ENCODE measurements at regions not wholly inside any gene's neighbourhood (a gene's known extent, or its start where the extent isn't known, plus 50 kb on each side); places are given as distances from the start of the nearest gene placed in this dataset.
"Not testable (repeated sequence)": the region's sequence is repeated elsewhere in the genome, so short reads cannot be mapped to it uniquely, and the experiment has no call there.

GRCh38 chr11:57871231-57871630, 109.6 kb downstream of the CTNND1 start:
- no peak for DNase-seq (ENCODE audit: low spot score)

GRCh38 chr11:57873196-57873911, 111.8 kb downstream of the CTNND1 start:
- no peak for DNase-seq (ENCODE audit: low spot score)

- no peak for DNase-seq (ENCODE audit: low spot score)
Measured at GRCh38 chr11:57874981-57875380, 113.4 kb downstream of the CTNND1 start.

GRCh38 chr11:57881647-57882046, 120.0 kb downstream of the CTNND1 start:
- DNase-seq (ENCODE audit: low spot score): no peak

- DNase-seq (ENCODE audit: low spot score): no peak
Measured at GRCh38 chr11:57883630-57884029, 122.0 kb downstream of the CTNND1 start.

GRCh38 chr11:57885298-57886050, 123.9 kb downstream of the CTNND1 start:
- peak; percentile 8 for DNase-seq (ENCODE audit: low spot score)

GRCh38 chr11:57888386-57888785, 126.8 kb downstream of the CTNND1 start:
- no peak for DNase-seq (ENCODE audit: low spot score)

- DNase-seq (ENCODE audit: low spot score): no peak
Measured at GRCh38 chr11:57890521-57890920, 128.9 kb downstream of the CTNND1 start.

- not testable (repeated sequence) for DNase-seq (ENCODE audit: low spot score)
Measured at GRCh38 chr11:57893200-57893599, 130.5 kb upstream of the OR9Q1 start.

- DNase-seq (ENCODE audit: low spot score): no peak
Measured at GRCh38 chr11:57896361-57897145, 127.1 kb upstream of the OR9Q1 start.

- DNase-seq (ENCODE audit: low spot score): no peak
Measured at GRCh38 chr11:57899378-57899777, 124.3 kb upstream of the OR9Q1 start.

- DNase-seq (ENCODE audit: low spot score): no peak
Measured at GRCh38 chr11:57900320-57900719, 123.4 kb upstream of the OR9Q1 start.

GRCh38 chr11:57901278-57901677, 122.4 kb upstream of the OR9Q1 start:
- DNase-seq (ENCODE audit: low spot score): no peak

- no peak for DNase-seq (ENCODE audit: low spot score)
Measured at GRCh38 chr11:57901756-57902155, 121.9 kb upstream of the OR9Q1 start.

- no peak for DNase-seq (ENCODE audit: low spot score)
Measured at GRCh38 chr11:57903011-57903410, 120.7 kb upstream of the OR9Q1 start.

GRCh38 chr11:57903441-57904123, 120.1 kb upstream of the OR9Q1 start:
- peak; percentile 68 for DNase-seq (ENCODE audit: low spot score)

GRCh38 chr11:57904376-57904775, 119.3 kb upstream of the OR9Q1 start:
- no peak for DNase-seq (ENCODE audit: low spot score)

- DNase-seq (ENCODE audit: low spot score): no peak
Measured at GRCh38 chr11:57905439-57905838, 118.2 kb upstream of the OR9Q1 start.

GRCh38 chr11:57908399-57908798, 115.3 kb upstream of the OR9Q1 start:
- DNase-seq (ENCODE audit: low spot score): not testable (repeated sequence)

GRCh38 chr11:57911522-57911921, 112.2 kb upstream of the OR9Q1 start:
- DNase-seq (ENCODE audit: low spot score): not testable (repeated sequence)

GRCh38 chr11:57913715-57914704, 109.7 kb upstream of the OR9Q1 start:
- no peak for DNase-seq (ENCODE audit: low spot score)

Data from A172 (cell line).